ENCODE measurements at regions not wholly inside any gene's neighbourhood (a gene's known extent, or its start where the extent isn't known, plus 50 kb on each side); places are given as distances from the start of the nearest gene placed in this dataset.
"Not testable (repeated sequence)": the region's sequence is repeated elsewhere in the genome, so short reads cannot be mapped to it uniquely, and the experiment has no call there.

- no peak for DNase-seq
Observed at GRCh38 chr5:3182133-3182876, 413.3 kb upstream of the IRX1 start.

- DNase-seq = no peak
Observed at GRCh38 chr5:3181671-3182070, 414.0 kb upstream of the IRX1 start.

GRCh38 chr5:3180636-3181035 lies 415.0 kb upstream of the IRX1 start:
- DNase-seq = no peak

- no peak for DNase-seq
Observed at GRCh38 chr5:3179220-3179619, 416.4 kb upstream of the IRX1 start.

GRCh38 chr5:3177338-3177737 lies 418.3 kb upstream of the IRX1 start:
- DNase-seq = no peak

GRCh38 chr5:3175416-3175815 lies 420.2 kb upstream of the IRX1 start:
- DNase-seq = no peak

GRCh38 chr5:3167473-3167872 lies 416.0 kb upstream of the IRX2 start:
- DNase-seq = no peak

- DNase-seq = no peak
Observed at GRCh38 chr5:3163626-3164025, 412.1 kb upstream of the IRX2 start.

- no peak for DNase-seq
Observed at GRCh38 chr5:3161672-3162071, 410.2 kb upstream of the IRX2 start.

GRCh38 chr5:3157214-3157613 lies 405.7 kb upstream of the IRX2 start:
- DNase-seq = no peak

GRCh38 chr5:3155717-3156116 lies 404.2 kb upstream of the IRX2 start:
- no peak for DNase-seq

GRCh38 chr5:3155046-3155445 lies 403.6 kb upstream of the IRX2 start:
- no peak for DNase-seq

GRCh38 chr5:3153906-3154305 lies 402.4 kb upstream of the IRX2 start:
- no peak for DNase-seq

- DNase-seq = no peak
Observed at GRCh38 chr5:3153226-3153858, 401.9 kb upstream of the IRX2 start.

- no peak for DNase-seq
Observed at GRCh38 chr5:3149899-3150298, 398.4 kb upstream of the IRX2 start.

GRCh38 chr5:3147405-3147804 lies 395.9 kb upstream of the IRX2 start:
- not testable (repeated sequence) for DNase-seq

GRCh38 chr5:3145641-3146040 lies 394.2 kb upstream of the IRX2 start:
- DNase-seq = no peak

GRCh38 chr5:3143382-3143781 lies 391.9 kb upstream of the IRX2 start:
- DNase-seq = no peak

- DNase-seq = peak in 1 of 2 experiments; percentile 25
Observed at GRCh38 chr5:3142261-3143027, 391.0 kb upstream of the IRX2 start.

- no peak for DNase-seq
Observed at GRCh38 chr5:3140117-3140516, 388.6 kb upstream of the IRX2 start.

- no peak for DNase-seq
Observed at GRCh38 chr5:3139499-3139931, 388.0 kb upstream of the IRX2 start.

GRCh38 chr5:3131161-3131560 lies 379.7 kb upstream of the IRX2 start:
- no peak for DNase-seq

GRCh38 chr5:3129252-3129651 lies 377.8 kb upstream of the IRX2 start:
- no peak for DNase-seq

- no peak for DNase-seq
Observed at GRCh38 chr5:3127423-3127911, 376.0 kb upstream of the IRX2 start.

Measured in NCI-H187 (cell line).